CD4-positive, alpha-beta T cell (primary cell): ENCODE measurements at regions not wholly inside any gene's neighbourhood (a gene's known extent, or its start where the extent isn't known, plus 50 kb on each side); places are given as distances from the start of the nearest gene placed in this dataset.

Experiments used
- ATAC-seq: fragments of 200-7000 bp; cut with Tn5 transposase; one replicate; pipeline ENCODE4 v1.10.0; 2022; ENCODE audit warnings: mild to moderate bottlenecking; ENCODE audit not compliant: poor library complexity
- CTCF ChIA-PET: fragments of 350-600 bp; sonication (Branson Sonifier 250); formaldehyde crosslinking; loops from one replicate; lab custom pipeline; 2021; ENCODE audit warnings: antibody characterized with exemption, inconsistent platforms; lab: Charles Lee
- POLR2A ChIA-PET: fragments of 350-600 bp; sonication (Branson Sonifier 250); formaldehyde crosslinking; loops from one replicate; lab custom pipeline; 2021; ENCODE audit warnings: antibody characterized with exemption, inconsistent platforms; lab: Charles Lee
- DNase-seq, 14 experiments: peaks; one replicate each; pipeline ENCODE4 v3.0.0-alpha.2; 2013 to 2020; ENCODE audit warnings: mixed read lengths in 2 of 14
- H3K27ac ChIP-seq, 2 donors: one replicate each; pipeline versions ENCODE4 v1.5.1 to v1.7.0; 2013; ENCODE audit warnings: low read length in 2 of 2, low read depth in 1 of 2, mild to moderate bottlenecking in 1 of 2
- H3K27me3 ChIP-seq, 2 experiments: 1 replicate in 1 of 2; 2 replicates in 1 of 2; pipeline versions ENCODE4 v1.6.1 to v1.7.0; 2013; ENCODE audit warnings: low read length in 2 of 2, control low read depth in 1 of 2, mild to moderate bottlenecking in 1 of 2, moderate library complexity in 1 of 2; ENCODE audit not compliant: insufficient read depth in 2 of 2, control insufficient read depth in 1 of 2
- H3K36me3 ChIP-seq: one replicate; pipeline ENCODE4 v1.6.1; 2013; ENCODE audit warnings: low read length, control low read depth; ENCODE audit not compliant: insufficient read depth
- H3K4me1 ChIP-seq: one replicate; pipeline ENCODE4 v1.6.1; 2013; ENCODE audit warnings: low read length, control low read depth; ENCODE audit not compliant: insufficient read depth
- H3K4me3 ChIP-seq: one replicate; pipeline ENCODE4 v1.5.1; 2013; ENCODE audit warnings: mild to moderate bottlenecking, low read length, moderate library complexity
- H3K9me3 ChIP-seq, 2 experiments: 1 replicate in 1 of 2; 2 replicates in 1 of 2; pipeline versions ENCODE4 v1.6.1 to v1.7.0; 2013; ENCODE audit warnings: low read length in 2 of 2, mild to moderate bottlenecking in 2 of 2, control low read depth in 1 of 2, moderate library complexity in 1 of 2; ENCODE audit not compliant: control insufficient read depth in 1 of 2, insufficient read depth in 1 of 2
- H3K27ac Mint-ChIP-seq: one replicate; pipeline ENCODE4 v1.8.0; 2020; ENCODE audit warnings: mixed read lengths
- H3K27me3 Mint-ChIP-seq: one replicate; pipeline ENCODE4 v1.8.0; 2021; ENCODE audit warnings: mixed read lengths
- H3K36me3 Mint-ChIP-seq: one replicate; pipeline ENCODE4 v1.8.0; 2021; ENCODE audit warnings: low read depth, mixed read lengths
- H3K4me1 Mint-ChIP-seq: one replicate; pipeline ENCODE4 v1.8.0; 2021; ENCODE audit warnings: low read depth, mixed read lengths
- H3K4me3 Mint-ChIP-seq: one replicate; pipeline ENCODE4 v1.8.0; 2020; ENCODE audit warnings: mild to moderate bottlenecking, mixed read lengths
- H3K9me3 Mint-ChIP-seq: one replicate; pipeline ENCODE4 v1.8.0; 2020; ENCODE audit warnings: mixed read lengths
- intact Hi-C, 2 experiments: fragments of 100-400 bp; cut with DNase I in 1 of 2; cut with micrococcal nuclease in 1 of 2; formaldehyde crosslinking; loops; one replicate each; pipeline versions ENCODE4 v1.15.1 to v1.9.0; 2023 to 2025; cut with DNase I, micrococcal nuclease
- TF ChIP-seq, protein P1 (sequence below): fragments of 200-600 bp; IDR thresholded peaks from one replicate; pipeline ENCODE4 v1.8.0; 2022; ENCODE audit warnings: antibody characterized with exemption, mild to moderate bottlenecking

DNA sequence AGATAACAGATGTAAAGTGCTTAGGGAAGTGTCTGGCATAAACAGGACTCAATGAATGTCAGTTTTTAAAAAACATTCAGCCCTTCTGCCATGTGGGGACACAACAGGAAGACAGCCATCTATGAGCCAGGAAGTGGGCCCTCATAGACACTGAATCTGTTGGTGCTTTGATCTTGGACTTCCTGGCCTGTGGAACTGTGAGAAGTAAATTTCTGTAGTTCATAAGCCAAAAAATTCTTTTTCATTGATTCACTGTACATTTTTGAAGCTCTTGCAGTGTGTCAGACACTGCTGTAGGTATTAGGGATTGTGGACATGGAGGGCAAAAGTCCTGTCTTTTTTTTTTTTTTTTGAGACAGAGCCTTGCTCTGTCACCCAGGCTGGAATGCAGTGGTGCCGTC is 188.6 kb downstream of the HIPK3 start:
- no peaks in the 10 kb centered on the region for H3K36me3 Mint-ChIP-seq
- H3K27ac ChIP-seq, result no peak overlapping the region
- ATAC-seq (no peak), DNase-seq (no peak)
- peaks cover 0 to 5% of the 10 kb centered on the region in 2 experiments for H3K27me3 ChIP-seq
- ChIA-PET CTCF (no interaction called here), POLR2A (no interaction called here)
- H3K4me3 ChIP-seq, result no peak overlapping the region
- TF ChIP-seq, protein P1, sequence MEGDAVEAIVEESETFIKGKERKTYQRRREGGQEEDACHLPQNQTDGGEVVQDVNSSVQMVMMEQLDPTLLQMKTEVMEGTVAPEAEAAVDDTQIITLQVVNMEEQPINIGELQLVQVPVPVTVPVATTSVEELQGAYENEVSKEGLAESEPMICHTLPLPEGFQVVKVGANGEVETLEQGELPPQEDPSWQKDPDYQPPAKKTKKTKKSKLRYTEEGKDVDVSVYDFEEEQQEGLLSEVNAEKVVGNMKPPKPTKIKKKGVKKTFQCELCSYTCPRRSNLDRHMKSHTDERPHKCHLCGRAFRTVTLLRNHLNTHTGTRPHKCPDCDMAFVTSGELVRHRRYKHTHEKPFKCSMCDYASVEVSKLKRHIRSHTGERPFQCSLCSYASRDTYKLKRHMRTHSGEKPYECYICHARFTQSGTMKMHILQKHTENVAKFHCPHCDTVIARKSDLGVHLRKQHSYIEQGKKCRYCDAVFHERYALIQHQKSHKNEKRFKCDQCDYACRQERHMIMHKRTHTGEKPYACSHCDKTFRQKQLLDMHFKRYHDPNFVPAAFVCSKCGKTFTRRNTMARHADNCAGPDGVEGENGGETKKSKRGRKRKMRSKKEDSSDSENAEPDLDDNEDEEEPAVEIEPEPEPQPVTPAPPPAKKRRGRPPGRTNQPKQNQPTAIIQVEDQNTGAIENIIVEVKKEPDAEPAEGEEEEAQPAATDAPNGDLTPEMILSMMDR, result no peak
- no peaks in the 10 kb centered on the region for H3K36me3 ChIP-seq
- H3K27me3 Mint-ChIP-seq, result peaks cover 17% of the 10 kb centered on the region
- intact Hi-C loops, result no loop called here
- peaks cover 4% of the 10 kb centered on the region for H3K9me3 Mint-ChIP-seq
- no peak overlapping the region for H3K27ac Mint-ChIP-seq
- no peaks in the 10 kb centered on the region for H3K4me1 Mint-ChIP-seq
- no peak overlapping the region for H3K4me3 Mint-ChIP-seq
- peaks cover 0 to 3% of the 10 kb centered on the region in 2 experiments for H3K9me3 ChIP-seq
- H3K4me1 ChIP-seq, result no peaks in the 10 kb centered on the region

DNA sequence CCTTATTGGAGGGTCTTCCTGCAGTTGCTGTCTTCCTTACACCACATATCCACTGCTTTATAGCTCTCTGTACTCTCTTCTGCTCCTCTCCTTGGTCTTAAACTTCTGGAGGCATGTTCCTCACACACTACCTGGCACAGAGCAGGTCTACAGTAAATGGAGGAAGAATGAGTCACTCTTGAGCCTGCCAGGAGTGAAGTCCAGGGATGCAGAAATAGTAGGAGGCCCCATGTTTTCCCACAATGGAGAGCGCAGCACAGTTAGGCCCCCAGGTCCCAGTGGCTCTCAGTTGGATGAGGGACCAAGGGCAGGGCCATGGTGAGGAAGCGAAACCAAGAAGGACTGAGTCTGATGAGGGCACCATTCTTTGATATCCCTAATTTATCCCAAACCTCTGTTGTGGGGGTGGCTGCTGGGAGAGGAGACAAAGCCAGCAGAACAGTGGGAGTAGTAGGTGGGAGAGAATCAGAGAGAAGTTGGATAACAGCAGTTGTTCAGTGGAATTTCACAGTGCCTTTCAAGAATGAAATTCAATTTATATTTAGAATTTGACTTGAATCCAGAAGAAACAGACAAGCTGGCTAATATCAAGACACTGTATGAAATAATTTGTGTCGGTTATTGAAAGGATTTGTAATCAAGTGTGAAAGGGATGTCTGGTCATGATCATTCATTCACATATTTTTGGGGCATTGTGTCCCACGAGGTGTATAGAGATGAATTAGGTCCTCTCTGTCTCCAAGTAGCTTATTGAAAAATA is 187.8 kb downstream of the HIPK3 start:
- Mint-ChIP-seq H3K9me3 (peaks cover 4% of the 10 kb centered on the region), H3K36me3 (no peaks in the 10 kb centered on the region), H3K27ac (no peak overlapping the region), H3K4me3 (no peak overlapping the region), H3K27me3 (peaks cover 15% of the 10 kb centered on the region), H3K4me1 (no peaks in the 10 kb centered on the region)
- TF ChIP-seq, protein P1, result no peak
- Histone ChIP-seq H3K36me3 (no peaks in the 10 kb centered on the region), H3K4me3 (no peak overlapping the region), H3K27ac (no peak overlapping the region), H3K4me1 (no peaks in the 10 kb centered on the region), H3K27me3 (peaks cover 0 to 3% of the 10 kb centered on the region in 2 experiments), H3K9me3 (peaks cover 0 to 3% of the 10 kb centered on the region in 2 experiments)
- DNase-seq (no peak), ATAC-seq (no peak)
- ChIA-PET CTCF (no interaction called here), POLR2A (no interaction called here)
- intact Hi-C loops, result no loop called here

DNA sequence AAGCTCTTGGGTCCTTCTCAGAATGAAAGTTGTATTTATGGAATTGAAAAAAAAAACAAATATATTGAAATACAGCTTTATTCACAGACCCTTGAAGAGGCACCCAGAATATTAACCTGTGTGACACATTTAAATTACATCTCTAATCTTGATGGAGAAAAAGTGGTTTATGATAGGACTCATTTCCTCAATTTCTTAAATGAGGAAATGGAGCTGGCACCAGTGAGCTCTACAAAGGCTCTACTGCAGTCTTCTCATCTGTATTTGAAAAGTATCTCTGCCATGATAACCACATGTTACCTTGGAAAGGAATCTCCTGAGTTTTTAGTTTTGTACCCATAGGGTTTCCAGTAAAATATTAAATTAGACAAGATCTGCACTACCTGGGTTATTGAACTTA is 186.5 kb downstream of the HIPK3 start:
- Histone ChIP-seq H3K36me3 (no peaks in the 10 kb centered on the region), H3K4me1 (no peaks in the 10 kb centered on the region), H3K27ac (no peak overlapping the region), H3K4me3 (no peak overlapping the region), H3K9me3 (peaks cover 0 to 3% of the 10 kb centered on the region in 2 experiments), H3K27me3 (peaks cover 0 to 3% of the 10 kb centered on the region in 2 experiments)
- DNase-seq (no peak), ATAC-seq (no peak)
- TF ChIP-seq, protein P1, result no peak
- no peak overlapping the region for H3K27ac Mint-ChIP-seq
- H3K4me1 Mint-ChIP-seq, result no peaks in the 10 kb centered on the region
- CTCF ChIA-PET, result no interaction called here
- peaks cover 5% of the 10 kb centered on the region for H3K27me3 Mint-ChIP-seq
- no peaks in the 10 kb centered on the region for H3K36me3 Mint-ChIP-seq
- no peak overlapping the region for H3K4me3 Mint-ChIP-seq
- POLR2A ChIA-PET, result no interaction called here
- H3K9me3 Mint-ChIP-seq, result peaks cover 4% of the 10 kb centered on the region
- intact Hi-C loops, result no loop called here
